Thyroid gland (tissue), 4 donors: ENCODE measurements at regions not wholly inside any gene's neighbourhood (a gene's known extent, or its start where the extent isn't known, plus 50 kb on each side); places are given as distances from the start of the nearest gene placed in this dataset.

ENCODE experiments used
- CTCF ChIP-seq, 6 experiments: fragments of 200-600 bp in 3 of 6; fragments of 450-650 bp in 3 of 6; sonication (generic) in 3 of 6; IDR thresholded peaks; one replicate each; pipeline ENCODE4 v1.5.1; 2016 to 2019; ENCODE audit warnings: antibody characterized with exemption in 6 of 6, mild to moderate bottlenecking in 2 of 6, inconsistent platforms in 1 of 6, moderate library complexity in 1 of 6
- POLR2A ChIP-seq, 2 donors: fragments of 450-650 bp; IDR thresholded peaks; one replicate each; pipeline ENCODE4 v1.6.1; 2017; ENCODE audit warnings: antibody characterized with exemption in 2 of 2, mild to moderate bottlenecking in 2 of 2, moderate library complexity in 1 of 2

DNA sequence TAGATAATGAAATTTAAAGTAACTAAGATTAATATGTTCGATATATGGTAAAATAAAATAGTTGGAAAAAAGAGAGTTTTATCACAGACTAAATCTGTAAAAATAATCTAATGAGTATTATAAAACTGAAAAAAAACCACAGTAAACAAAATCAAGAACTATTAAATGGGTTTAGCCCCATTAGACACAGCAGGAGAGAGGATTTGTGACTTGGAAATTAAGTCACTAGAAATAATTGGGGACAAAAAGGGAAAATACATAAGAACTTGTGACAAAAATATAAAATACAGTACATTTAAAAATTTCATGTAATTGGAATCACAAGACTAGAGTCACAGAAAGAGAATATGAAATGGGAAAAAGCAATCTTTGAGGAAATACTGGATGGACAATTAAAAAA, 1114.6 kb upstream of the KLHL29 start:
- TF ChIP-seq CTCF (IDR thresholded peaks at IDR 0.05), result no peak
- TF ChIP-seq POLR2A (IDR thresholded peaks at IDR 0.05), result no peak
